Keratinocyte (primary cell): ENCODE measurements at regions not wholly inside any gene's neighbourhood (a gene's known extent, or its start where the extent isn't known, plus 50 kb on each side); places are given as distances from the start of the nearest gene placed in this dataset.
"Not testable (repeated sequence)": the region's sequence is repeated elsewhere in the genome, so short reads cannot be mapped to it uniquely, and the experiment has no call there.

Experiments used
- DNase-seq: peaks from one replicate; pipeline ENCODE4 v3.0.0-alpha.2; 2011; ENCODE audit warnings: low read depth, missing footprints, low spot score
- FAIRE-seq: peaks from 2 replicates; lab custom pipeline; 2011; peaks lifted over from hg19 to GRCh38; lab: Jason Lieb, UNC
- H2AFZ ChIP-seq: 2 replicates; pipeline ENCODE4 v1.6.0; 2012; ENCODE audit warnings: low read length, control low read depth, inconsistent platforms; ENCODE audit not compliant: control insufficient read depth
- H3K27ac ChIP-seq: 2 replicates; pipeline ENCODE4 v1.5.1; 2011; ENCODE audit warnings: low read length; ENCODE audit not compliant: control insufficient read depth, insufficient read depth
- H3K27me3 ChIP-seq: 3 replicates; pipeline ENCODE4 v1.6.0; 2011; ENCODE audit warnings: low read length; ENCODE audit not compliant: control insufficient read depth, insufficient read depth; ENCODE audit errors: extremely low read depth
- H3K36me3 ChIP-seq, 2 experiments: 2 replicates in 1 of 2; 3 replicates in 1 of 2; pipeline ENCODE4 v1.5.1; 2011; ENCODE audit warnings: low read length in 2 of 2, mild to moderate bottlenecking in 1 of 2; ENCODE audit not compliant: control insufficient read depth in 2 of 2, insufficient read depth in 2 of 2; ENCODE audit errors: extremely low read depth in 1 of 2
- H3K4me1 ChIP-seq: 3 replicates; pipeline ENCODE4 v1.5.1; 2011; ENCODE audit warnings: low read length; ENCODE audit not compliant: control insufficient read depth, insufficient read depth; ENCODE audit errors: extremely low read depth
- H3K4me2 ChIP-seq: 3 replicates; pipeline ENCODE4 v1.6.0; 2011; ENCODE audit warnings: low read depth, low read length; ENCODE audit not compliant: control insufficient read depth, insufficient read depth; ENCODE audit errors: extremely low read depth
- H3K4me3 ChIP-seq, 3 experiments: fragments of 200-600 bp in 1 of 3; sonication (generic) in 1 of 3; 2 replicates in 2 of 3; 3 replicates in 1 of 3; pipeline ENCODE4 v1.5.1; 2011 to 2016; ENCODE audit warnings: low read length in 3 of 3, mild to moderate bottlenecking in 3 of 3, control low read depth in 2 of 3, inconsistent platforms in 1 of 3, low read depth in 1 of 3, mixed read lengths in 1 of 3, mixed run types in 1 of 3, moderate library complexity in 1 of 3; ENCODE audit not compliant: control insufficient read depth in 2 of 3, insufficient read depth in 2 of 3; ENCODE audit errors: extremely low read depth in 1 of 3
- H3K79me2 ChIP-seq: 2 replicates; pipeline ENCODE4 v1.6.0; 2012; ENCODE audit warnings: low read length; ENCODE audit not compliant: control insufficient read depth, insufficient read depth
- H3K9ac ChIP-seq: 3 replicates; pipeline ENCODE4 v1.6.0; 2011; ENCODE audit warnings: low read length; ENCODE audit not compliant: control insufficient read depth, insufficient read depth; ENCODE audit errors: extremely low read depth
- H3K9me1 ChIP-seq: 3 replicates; pipeline ENCODE4 v1.6.0; 2011; ENCODE audit warnings: low read length; ENCODE audit not compliant: control insufficient read depth, insufficient read depth; ENCODE audit errors: extremely low read depth
- H3K9me3 ChIP-seq: 2 replicates; pipeline ENCODE4 v1.5.1; 2012; ENCODE audit warnings: low read depth, low read length; ENCODE audit not compliant: control insufficient read depth
- H4K20me1 ChIP-seq: 3 replicates; pipeline ENCODE4 v1.6.0; 2011; ENCODE audit warnings: low read length; ENCODE audit not compliant: control insufficient read depth, insufficient read depth; ENCODE audit errors: extremely low read depth
- EZH2 ChIP-seq: IDR thresholded peaks from one replicate; pipeline ENCODE4 v1.6.1; 2012; ENCODE audit warnings: inconsistent platforms, mild to moderate bottlenecking, low read length, moderate library complexity
- dilution Hi-C: fragments of 300-500 bp; cut with MboI; formaldehyde crosslinking; loops from one replicate; pipeline ENCODE4 v1.7.0; 2020; ENCODE audit warnings: low sequenced_read_pairs; ENCODE audit not compliant: extremely low pct_ligation_motif_present
- TF ChIP-seq, protein P1 (sequence below), 3 experiments: IDR thresholded peaks in 1 of 3; conservative IDR thresholded peaks in 1 of 3; optimal IDR thresholded peaks in 1 of 3; 2 replicates in 2 of 3; 3 replicates in 1 of 3; pipeline versions ENCODE3 to v1.5.1; 2011; ENCODE audit warnings: low read length in 3 of 3, mild to moderate bottlenecking in 3 of 3, moderate library complexity in 2 of 3, control low read depth in 1 of 3, inconsistent platforms in 1 of 3; ENCODE audit not compliant: insufficient read depth in 2 of 3; ENCODE audit errors: extremely low read depth in 1 of 3

DNA sequence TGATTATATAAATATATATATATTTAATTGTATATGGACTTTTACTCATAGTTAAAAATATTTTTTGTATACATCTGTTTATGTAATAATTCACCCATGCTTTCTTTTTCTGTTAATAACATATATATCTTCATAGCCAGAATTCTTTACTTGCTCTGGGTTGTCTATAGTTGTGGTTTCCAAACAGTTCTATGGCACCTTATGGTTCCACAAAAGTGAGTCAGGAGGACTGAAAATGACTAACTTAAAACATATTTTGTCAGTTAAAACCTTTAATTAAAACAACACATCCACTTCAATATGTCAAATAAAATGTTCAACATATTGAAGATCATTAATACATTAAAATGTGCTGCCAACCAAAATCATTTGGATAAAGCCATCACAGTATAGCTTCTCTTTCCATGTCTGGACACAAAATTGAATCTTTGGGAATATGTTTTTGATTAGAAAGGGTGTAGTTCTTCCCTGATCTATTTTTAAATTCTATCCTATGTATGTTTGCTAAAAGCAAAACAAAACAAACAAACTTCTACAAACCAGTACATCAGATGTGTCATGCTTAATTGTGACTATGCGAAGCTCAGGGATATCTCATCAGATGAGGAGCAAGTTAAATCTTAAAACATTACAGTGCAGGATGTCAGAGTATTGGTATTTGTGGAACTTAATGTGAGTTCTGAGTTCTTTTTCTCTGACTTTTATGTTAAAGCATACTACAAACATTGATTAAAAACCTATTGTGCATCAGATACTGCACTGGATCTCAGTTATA lies 1488.4 kb upstream of the TENM4 start:
- no peaks in the 10 kb centered on the region for H3K27me3 ChIP-seq
- H3K79me2 ChIP-seq, result no peaks in the 10 kb centered on the region
- H3K4me1 ChIP-seq, result no peaks in the 10 kb centered on the region
- no peaks in the 10 kb centered on the region for H3K36me3 ChIP-seq
- no peaks in the 10 kb centered on the region for H4K20me1 ChIP-seq
- TF ChIP-seq, protein P1, sequence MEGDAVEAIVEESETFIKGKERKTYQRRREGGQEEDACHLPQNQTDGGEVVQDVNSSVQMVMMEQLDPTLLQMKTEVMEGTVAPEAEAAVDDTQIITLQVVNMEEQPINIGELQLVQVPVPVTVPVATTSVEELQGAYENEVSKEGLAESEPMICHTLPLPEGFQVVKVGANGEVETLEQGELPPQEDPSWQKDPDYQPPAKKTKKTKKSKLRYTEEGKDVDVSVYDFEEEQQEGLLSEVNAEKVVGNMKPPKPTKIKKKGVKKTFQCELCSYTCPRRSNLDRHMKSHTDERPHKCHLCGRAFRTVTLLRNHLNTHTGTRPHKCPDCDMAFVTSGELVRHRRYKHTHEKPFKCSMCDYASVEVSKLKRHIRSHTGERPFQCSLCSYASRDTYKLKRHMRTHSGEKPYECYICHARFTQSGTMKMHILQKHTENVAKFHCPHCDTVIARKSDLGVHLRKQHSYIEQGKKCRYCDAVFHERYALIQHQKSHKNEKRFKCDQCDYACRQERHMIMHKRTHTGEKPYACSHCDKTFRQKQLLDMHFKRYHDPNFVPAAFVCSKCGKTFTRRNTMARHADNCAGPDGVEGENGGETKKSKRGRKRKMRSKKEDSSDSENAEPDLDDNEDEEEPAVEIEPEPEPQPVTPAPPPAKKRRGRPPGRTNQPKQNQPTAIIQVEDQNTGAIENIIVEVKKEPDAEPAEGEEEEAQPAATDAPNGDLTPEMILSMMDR (optimal IDR thresholded peaks at IDR 0.05 in 1 of 3, IDR thresholded peaks at IDR 0.05 in 1 of 3, conservative IDR thresholded peaks at IDR 0.05 in 1 of 3; ENCODE audit: extremely low read depth in 1 of 3, insufficient read depth in 2 of 3, low read length in 3 of 3), result no peak
- no peak for TF ChIP-seq EZH2
- no peak overlapping the region for H2AFZ ChIP-seq
- dilution Hi-C loops, result no loop called here
- no peak overlapping the region for H3K9ac ChIP-seq
- no peaks in the 10 kb centered on the region for H3K9me3 ChIP-seq
- DNase-seq (no peak), FAIRE-seq (no peak)
- H3K27ac ChIP-seq, result no peak overlapping the region
- no peak overlapping the region for H3K4me3 ChIP-seq
- H3K4me2 ChIP-seq, result no peak overlapping the region
- no peaks in the 10 kb centered on the region for H3K9me1 ChIP-seq

DNA sequence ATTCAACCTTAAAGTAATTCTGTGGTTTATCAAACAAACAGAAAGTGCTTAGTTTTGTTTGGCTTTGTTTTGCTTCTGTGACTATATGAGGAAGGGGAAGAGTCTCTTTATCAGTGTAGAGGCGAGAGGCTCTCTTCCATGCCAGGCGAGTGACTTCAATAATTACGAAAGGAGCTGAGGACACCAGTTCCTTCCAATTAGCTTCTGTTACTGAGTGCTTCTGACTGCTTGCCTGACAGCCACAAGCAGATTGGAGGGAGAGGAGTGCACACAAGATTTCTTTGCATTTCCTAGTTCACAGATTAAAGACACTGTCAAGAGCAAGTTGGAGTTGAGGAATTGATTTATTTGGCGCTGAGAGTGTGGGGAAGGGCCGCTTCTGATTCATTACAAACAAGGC lies 1484.5 kb upstream of the TENM4 start:
- Histone ChIP-seq H2AFZ (no peak overlapping the region), H3K4me1 (peaks cover 11% of the 10 kb centered on the region), H3K4me3 (no peak overlapping the region), H4K20me1 (no peaks in the 10 kb centered on the region), H3K36me3 (no peaks in the 10 kb centered on the region), H3K79me2 (no peaks in the 10 kb centered on the region), H3K27ac (no peak overlapping the region), H3K9me3 (no peaks in the 10 kb centered on the region), H3K9ac (no peak overlapping the region), H3K27me3 (no peaks in the 10 kb centered on the region), H3K4me2 (no peak overlapping the region), H3K9me1 (no peaks in the 10 kb centered on the region)
- no peak for FAIRE-seq
- dilution Hi-C loops, result no loop called here
- no peak for TF ChIP-seq EZH2
- TF ChIP-seq, protein P1 (optimal IDR thresholded peaks at IDR 0.05 in 1 of 3, IDR thresholded peaks at IDR 0.05 in 1 of 3, conservative IDR thresholded peaks at IDR 0.05 in 1 of 3; ENCODE audit: extremely low read depth in 1 of 3, insufficient read depth in 2 of 3, low read length in 3 of 3), result no peak
- DNase-seq, result no peak

DNA sequence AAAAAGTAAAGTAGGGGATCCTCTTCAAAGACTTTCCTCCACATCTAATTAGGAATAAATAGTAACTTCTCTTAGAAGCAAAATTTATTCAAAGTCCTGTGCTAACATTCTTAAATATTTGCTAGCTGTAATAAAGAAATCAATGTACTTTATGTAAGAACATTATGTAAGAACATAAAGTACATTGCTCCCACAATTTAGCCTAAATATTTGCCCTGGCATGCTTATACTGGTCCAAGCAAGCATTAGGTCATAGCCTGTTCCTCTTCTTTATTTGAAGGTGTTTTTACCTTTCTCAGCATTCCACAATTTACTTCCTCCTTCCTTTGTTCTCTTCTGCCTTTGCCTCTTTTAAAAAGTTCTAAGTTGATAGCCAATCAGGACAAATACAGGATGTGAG lies 1480.5 kb upstream of the TENM4 start:
- H3K4me1 ChIP-seq, result peaks cover 13% of the 10 kb centered on the region
- H3K9me1 ChIP-seq, H2AFZ ChIP-seq, H3K9me3 ChIP-seq, H3K9ac ChIP-seq, H3K36me3 ChIP-seq, H3K27ac ChIP-seq, DNase-seq, dilution Hi-C loops, H3K79me2 ChIP-seq, H3K27me3 ChIP-seq, H4K20me1 ChIP-seq, H3K4me3 ChIP-seq: not testable (repeated sequence)
- FAIRE-seq, result peak; percentile 77
- peak overlapping the region; percentile 1 for H3K4me2 ChIP-seq
